HEK293T (cell line): ENCODE measurements at regions not wholly inside any gene's neighbourhood (a gene's known extent, or its start where the extent isn't known, plus 50 kb on each side); places are given as distances from the start of the nearest gene placed in this dataset.

ENCODE experiments used
- ARNT ChIP-seq: fragments of 450-650 bp; IDR thresholded peaks from 2 replicates; pipeline ENCODE4 v1.6.1; 2017; ENCODE audit warnings: mild to moderate bottlenecking
- BHLHE40 ChIP-seq: fragments of 450-650 bp; IDR thresholded peaks from 2 replicates; pipeline ENCODE4 v1.6.1; 2016; ENCODE audit warnings: mild to moderate bottlenecking, moderate library complexity, borderline replicate concordance
- CTBP1 ChIP-seq: fragments of 450-650 bp; IDR thresholded peaks from 2 replicates; pipeline ENCODE4 v1.6.1; 2016; ENCODE audit warnings: borderline replicate concordance
- ELF4 ChIP-seq: fragments of 450-650 bp; IDR thresholded peaks from 2 replicates; pipeline ENCODE4 v1.6.1; 2017; ENCODE audit warnings: antibody characterized with exemption
- FOXA1 ChIP-seq: fragments of 450-650 bp; IDR thresholded peaks from 2 replicates; pipeline ENCODE4 v1.6.1; 2016; ENCODE audit warnings: mild to moderate bottlenecking
- FOXK2 ChIP-seq: fragments of 450-650 bp; IDR thresholded peaks from 2 replicates; pipeline ENCODE4 v1.6.1; 2016; ENCODE audit warnings: mild to moderate bottlenecking
- FOXM1 ChIP-seq: fragments of 450-650 bp; IDR thresholded peaks from 2 replicates; pipeline ENCODE4 v1.6.1; 2017; ENCODE audit warnings: mild to moderate bottlenecking, borderline replicate concordance
- LEF1 ChIP-seq: fragments of 450-650 bp; IDR thresholded peaks from 2 replicates; pipeline ENCODE4 v1.6.1; 2017; ENCODE audit warnings: mild to moderate bottlenecking, borderline replicate concordance
- NFRKB ChIP-seq: fragments of 450-650 bp; IDR thresholded peaks from 2 replicates; pipeline ENCODE4 v1.6.1; 2016; ENCODE audit warnings: mild to moderate bottlenecking, moderate library complexity
- SP1 ChIP-seq: fragments of 450-650 bp; IDR thresholded peaks from 2 replicates; pipeline ENCODE4 v1.6.1; 2017
- SUZ12 ChIP-seq: fragments of 450-650 bp; IDR thresholded peaks from 2 replicates; pipeline ENCODE4 v1.6.1; 2016; ENCODE audit warnings: mild to moderate bottlenecking
- TARDBP ChIP-seq: fragments of 450-650 bp; IDR thresholded peaks from 2 replicates; pipeline ENCODE4 v1.6.1; 2016
- ZNF384 ChIP-seq: fragments of 450-650 bp; IDR thresholded peaks from 2 replicates; pipeline ENCODE4 v1.6.1; 2016
- TF ChIP-seq, protein P1 (sequence below): fragments of 450-650 bp; IDR thresholded peaks from 2 replicates; pipeline ENCODE4 v1.6.1; 2016

- TF ChIP-seq FOXA1 (no peak), FOXM1 (no peak), TARDBP (no peak), FOXK2 (no peak), SUZ12 (no peak), SP1 (no peak), ELF4 (no peak), BHLHE40 (no peak), NFRKB (no peak), LEF1 (no peak), ZNF384 (no peak), CTBP1 (no peak), ARNT (no peak)
- TF ChIP-seq, protein P1, sequence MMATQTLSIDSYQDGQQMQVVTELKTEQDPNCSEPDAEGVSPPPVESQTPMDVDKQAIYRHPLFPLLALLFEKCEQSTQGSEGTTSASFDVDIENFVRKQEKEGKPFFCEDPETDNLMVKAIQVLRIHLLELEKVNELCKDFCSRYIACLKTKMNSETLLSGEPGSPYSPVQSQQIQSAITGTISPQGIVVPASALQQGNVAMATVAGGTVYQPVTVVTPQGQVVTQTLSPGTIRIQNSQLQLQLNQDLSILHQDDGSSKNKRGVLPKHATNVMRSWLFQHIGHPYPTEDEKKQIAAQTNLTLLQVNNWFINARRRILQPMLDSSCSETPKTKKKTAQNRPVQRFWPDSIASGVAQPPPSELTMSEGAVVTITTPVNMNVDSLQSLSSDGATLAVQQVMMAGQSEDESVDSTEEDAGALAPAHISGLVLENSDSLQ: no peak
Measured at GRCh38 chr2:14712111-14712510, 79.6 kb downstream of the LRATD1 start.
